ENCODE measurements at regions not wholly inside any gene's neighbourhood (a gene's known extent, or its start where the extent isn't known, plus 50 kb on each side); places are given as distances from the start of the nearest gene placed in this dataset.

GRCh38 chr5:3794611-3795010 is 199.0 kb downstream of the IRX1 start:
- TF ChIP-seq POLR2AphosphoS5 (IDR thresholded peaks at IDR 0.05; ENCODE audit: low read depth, low read length) = no peak
- no peak for TF ChIP-seq REST (IDR thresholded peaks at IDR 0.05; ENCODE audit: insufficient read depth in 1 of 2, low read depth in 2 of 2, low read length in 2 of 2)
- TF ChIP-seq TAF1 (IDR thresholded peaks at IDR 0.05; ENCODE audit: borderline replicate concordance, insufficient read depth, low read length) = no peak

Measured in PFSK-1 (cell line).